ENCODE measurements at regions not wholly inside any gene's neighbourhood (a gene's known extent, or its start where the extent isn't known, plus 50 kb on each side); places are given as distances from the start of the nearest gene placed in this dataset.
"Not testable (repeated sequence)": the region's sequence is repeated elsewhere in the genome, so short reads cannot be mapped to it uniquely, and the experiment has no call there.

DNA sequence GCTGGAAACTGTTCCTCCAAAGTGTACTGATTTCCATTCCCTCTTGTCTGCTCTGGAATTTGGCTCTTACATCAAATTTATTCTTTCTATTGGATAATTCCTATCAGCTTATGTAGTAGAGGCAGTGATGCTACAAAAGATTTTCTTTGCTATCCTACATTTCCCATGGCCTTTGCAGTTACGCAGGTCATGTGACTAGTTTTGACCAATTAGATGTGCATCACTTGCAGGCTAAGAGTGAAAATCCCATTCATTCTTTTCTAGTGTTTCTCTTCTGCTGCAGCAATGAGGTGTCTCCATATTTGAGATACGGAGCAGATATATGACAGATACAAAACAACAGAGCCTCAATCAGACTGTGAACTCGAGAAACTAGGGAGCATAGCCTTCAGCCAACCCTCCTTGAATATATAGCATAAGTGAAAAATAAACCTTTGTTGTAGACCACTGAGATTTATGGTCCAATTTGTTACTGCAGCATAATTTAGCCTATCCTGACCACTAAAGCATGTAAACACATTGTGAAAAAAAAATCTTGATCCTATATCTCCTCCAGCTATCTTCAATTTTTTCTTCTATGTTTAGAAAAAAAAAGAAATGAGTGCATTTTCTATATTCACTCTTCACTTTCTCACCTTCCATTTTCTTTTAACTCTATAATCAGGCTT, 102.0 kb downstream of the HNMT start:
- no peak for DNase-seq

DNA sequence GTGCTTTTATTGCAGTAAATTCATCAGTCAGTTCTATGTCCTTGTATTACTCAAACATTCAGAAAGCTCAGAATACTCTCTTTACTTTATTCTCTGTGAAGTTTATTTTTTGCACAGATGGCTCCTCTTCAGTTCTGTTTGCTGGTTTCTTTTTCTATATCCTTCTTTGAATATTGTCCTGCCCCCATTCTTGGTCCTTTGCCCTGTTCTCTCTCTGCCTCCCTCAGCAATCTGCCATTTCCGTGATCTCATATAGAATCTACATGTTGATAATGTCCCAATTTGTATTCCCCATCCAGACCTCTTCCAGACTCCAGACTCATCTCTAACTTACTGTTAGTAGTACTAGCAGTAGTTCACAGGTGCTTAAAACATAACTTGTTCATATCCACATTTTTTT, 102.6 kb downstream of the HNMT start:
- no peak for DNase-seq

DNA sequence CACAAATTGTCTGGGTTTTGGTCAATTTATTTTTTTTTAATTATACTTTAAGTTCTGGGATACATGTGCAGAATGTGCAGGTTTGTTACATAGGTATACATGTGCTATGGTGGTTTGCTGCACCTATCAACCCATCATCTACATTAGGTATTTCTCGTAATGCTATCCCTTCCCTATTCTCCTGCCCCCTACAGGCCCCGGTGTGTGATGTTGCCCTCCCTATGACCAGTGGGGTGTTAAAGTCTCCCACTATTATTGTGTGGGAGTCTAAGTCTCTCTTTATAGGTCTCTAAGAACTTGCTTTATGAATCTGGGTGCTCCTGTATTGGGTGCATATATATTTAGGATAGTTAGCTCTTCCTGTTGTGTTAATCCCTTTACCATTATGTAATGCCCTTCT, 104.4 kb downstream of the HNMT start:
- not testable (repeated sequence) for DNase-seq

DNA sequence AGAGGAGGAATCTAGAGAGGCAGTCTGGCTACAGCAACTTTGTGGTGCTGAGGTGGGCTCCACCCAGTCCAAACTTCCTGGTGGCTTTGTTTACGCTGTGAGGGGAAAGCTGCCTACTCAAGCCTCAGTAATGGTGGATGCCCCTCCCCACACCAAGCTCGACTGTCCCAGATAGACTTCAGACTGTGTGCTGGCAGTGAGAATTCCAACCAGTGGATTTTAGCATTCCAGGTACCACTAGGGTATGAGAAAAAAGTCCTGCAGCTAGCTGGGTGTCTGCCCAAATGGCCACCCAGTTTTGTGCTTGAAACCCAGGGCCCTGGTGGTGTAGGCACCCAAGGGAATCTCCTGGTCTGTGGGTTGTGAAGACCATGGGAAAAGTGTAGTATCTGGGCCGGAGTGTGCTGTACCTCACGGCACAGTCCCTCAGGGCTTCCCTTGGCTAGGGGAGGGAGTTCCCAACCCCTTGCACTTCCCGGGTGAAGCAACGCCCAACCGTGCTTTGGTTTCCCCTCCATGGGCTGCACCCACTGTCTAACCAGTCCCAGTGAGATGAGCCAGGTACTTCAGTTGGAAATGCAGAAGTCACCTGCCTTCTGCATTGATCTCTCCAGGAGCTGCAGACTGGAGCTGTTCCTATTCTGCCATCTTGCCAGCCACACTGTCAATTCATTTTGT, 106.9 kb downstream of the HNMT start:
- DNase-seq: not testable (repeated sequence)

DNA sequence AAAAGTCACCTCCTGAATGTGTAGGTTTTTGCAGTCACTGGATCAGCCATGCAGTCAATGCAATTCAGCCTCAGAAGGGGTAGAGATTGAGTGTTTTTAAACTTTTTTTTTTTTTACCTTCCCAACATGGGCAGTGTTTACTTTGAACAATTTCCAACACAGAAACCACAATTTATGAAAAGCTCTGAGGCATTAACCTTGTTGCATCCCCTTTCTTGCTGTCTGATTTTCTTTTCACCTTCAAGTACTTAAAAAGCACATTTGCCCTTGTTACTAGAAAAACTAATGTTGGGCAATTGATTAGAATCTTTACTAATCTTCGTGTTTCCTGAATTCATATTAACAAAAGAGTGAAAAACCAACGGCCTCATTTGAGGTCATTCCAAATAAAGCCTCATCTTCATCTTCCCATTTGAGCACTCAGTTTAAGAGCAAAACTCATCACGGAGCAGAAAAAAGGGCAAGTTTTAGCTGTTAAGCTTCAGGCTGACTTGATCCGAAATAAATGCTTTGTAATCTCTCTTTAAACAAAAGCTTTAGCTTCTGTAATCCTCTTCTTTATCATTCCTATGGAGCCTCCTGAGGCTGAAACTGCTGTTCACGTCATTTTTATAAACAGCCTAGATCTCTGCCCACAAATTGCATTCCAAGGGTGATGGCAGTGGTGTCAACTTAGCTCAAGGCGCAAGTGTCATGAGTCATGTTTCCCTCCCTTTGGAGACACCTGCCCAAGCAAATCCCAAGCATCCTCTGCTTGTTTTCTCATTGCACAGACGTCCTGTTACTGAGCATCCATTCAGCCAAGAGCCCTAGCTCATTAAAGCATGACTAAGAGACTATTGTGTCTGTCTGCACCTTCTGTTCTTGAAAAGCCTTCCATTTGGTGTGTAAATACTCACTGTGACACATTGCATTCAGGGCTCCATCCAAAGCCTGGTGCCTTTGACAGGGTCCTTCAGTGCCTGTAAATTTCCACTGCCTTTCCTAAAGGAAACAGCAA, 107.7 kb downstream of the HNMT start:
- DNase-seq: no peak

DNA sequence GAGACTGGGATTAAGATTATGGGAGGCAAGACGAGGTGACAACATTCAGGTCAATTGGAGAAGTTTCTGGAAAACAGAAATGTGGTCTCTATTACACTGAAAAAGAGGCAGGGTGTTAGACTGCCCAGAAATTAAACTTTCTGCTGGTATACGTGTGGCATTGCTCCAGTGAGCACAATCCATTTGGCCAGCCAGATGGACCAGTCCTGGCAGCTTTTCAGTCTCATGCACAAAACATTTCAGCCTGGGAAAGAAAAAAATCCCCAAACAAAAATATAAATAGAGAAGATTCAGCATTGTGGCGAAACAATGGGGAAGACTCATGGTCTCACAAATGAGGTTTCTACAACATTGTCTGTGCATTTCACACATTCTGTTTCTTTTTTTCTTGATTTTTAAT, 113.9 kb downstream of the HNMT start:
- no peak for DNase-seq

DNA sequence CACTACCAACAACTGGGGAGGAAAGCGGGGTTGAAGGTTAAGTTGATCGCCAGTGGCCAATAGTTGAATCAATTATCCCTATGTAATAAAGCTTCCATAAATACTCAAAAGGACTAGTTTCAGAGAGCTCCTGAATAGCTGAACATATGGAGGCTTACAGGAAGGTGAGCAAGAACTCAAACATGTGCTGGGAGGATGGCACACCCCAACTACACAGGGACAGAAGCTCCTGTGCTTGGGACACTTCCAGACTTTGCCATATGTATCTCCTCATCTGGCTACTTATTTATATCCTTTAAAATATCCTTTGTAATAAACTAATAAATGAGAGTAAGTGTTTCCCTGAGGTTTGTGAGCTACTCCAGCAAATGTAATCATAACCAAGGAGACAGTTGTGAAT, 115.7 kb downstream of the HNMT start:
- DNase-seq: no peak

DNA sequence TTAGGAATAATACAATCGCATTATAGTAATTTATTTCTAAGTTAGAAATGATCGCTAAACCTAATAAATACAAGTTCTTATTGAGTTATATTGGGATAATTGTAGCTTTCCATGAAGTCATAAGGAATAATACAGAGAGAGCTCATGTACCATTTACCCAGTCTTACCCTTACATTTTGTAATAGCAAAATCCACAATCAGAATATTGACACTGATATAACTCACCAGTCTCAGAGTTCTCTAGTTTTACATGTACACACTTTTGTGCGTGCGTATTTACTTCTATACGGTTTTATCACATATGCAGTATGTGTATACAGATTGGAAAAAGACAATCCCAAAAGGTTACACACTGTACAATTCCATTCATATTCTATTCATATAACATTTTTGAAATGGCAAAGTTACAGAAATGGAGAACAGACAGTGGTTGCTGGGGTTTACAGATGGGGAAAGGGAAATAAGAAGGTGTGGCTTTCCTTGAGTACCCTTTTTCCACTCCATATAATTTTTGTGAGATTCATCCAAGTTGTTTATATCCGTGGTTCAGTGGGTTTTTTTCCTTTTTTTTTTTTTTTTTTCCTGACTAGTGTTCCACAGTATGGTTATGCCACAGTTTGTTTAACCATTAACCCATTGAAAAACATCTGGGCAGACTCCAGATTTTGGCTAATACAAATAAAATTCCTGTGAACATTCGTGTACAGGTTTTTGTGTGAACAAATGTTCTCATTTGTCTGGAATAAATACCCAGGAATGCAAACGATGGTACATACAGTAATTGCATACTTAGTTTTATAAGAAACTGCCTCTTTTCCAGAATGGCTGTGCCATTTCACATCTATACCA, 117.2 kb downstream of the HNMT start:
- DNase-seq: no peak

DNA sequence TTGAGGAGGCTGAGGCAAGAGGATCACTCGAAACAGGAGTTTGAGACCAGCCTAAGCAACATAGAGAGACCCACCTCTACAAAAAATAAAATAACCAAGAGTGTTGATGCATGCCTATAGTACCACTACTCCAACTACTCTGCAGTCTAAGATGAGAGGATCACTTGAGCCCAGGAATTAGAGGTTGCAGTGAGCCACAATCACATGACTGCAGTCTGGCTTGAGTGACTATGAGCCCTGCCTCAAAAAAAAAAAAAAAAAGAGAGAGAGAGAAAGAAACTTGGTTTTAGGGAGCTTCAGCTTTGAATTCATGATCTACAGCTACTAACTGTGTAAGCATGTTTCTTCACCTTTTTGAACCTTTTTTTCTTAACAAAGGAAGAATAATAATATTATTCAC, 119.9 kb downstream of the HNMT start:
- no peak for DNase-seq

DNA sequence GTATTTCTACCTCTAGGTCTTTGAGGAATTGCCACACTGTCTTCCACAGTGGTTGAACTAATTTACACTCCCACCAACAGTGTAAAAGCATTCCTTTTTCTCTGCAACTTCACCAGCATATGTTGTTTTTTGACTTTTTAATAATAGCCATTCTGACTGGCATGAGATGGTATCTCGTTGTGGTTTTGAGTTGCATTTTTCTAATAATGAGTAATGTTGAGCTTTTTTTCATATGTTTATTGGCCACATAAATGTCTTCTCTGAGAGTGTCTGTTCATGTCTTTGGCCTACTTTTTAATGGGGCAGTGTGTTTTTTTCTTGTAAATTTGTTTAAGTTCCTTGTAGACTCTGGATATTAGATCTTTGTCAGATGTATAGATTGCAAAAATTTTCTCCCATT, 121.2 kb downstream of the HNMT start:
- not testable (repeated sequence) for DNase-seq

DNA sequence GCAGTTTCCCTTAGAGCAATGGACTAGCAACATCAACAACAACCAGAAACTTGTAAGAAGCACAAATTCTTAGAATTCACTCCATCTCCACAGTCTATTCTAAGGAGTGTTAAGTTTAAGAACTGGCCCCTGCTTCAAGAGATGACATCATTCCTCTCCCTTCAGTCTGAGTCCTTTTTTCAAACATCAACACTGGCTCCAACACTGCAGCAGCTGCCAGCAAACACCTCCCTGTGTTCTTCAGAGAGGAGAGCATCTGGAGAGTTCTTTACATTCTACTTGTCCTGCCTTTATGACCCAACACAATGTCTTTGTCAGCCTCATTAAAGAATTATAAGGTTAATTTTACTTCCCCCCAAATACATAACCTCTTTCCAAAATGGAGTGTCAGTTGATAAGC, 122.3 kb downstream of the HNMT start:
- DNase-seq: no peak

DNA sequence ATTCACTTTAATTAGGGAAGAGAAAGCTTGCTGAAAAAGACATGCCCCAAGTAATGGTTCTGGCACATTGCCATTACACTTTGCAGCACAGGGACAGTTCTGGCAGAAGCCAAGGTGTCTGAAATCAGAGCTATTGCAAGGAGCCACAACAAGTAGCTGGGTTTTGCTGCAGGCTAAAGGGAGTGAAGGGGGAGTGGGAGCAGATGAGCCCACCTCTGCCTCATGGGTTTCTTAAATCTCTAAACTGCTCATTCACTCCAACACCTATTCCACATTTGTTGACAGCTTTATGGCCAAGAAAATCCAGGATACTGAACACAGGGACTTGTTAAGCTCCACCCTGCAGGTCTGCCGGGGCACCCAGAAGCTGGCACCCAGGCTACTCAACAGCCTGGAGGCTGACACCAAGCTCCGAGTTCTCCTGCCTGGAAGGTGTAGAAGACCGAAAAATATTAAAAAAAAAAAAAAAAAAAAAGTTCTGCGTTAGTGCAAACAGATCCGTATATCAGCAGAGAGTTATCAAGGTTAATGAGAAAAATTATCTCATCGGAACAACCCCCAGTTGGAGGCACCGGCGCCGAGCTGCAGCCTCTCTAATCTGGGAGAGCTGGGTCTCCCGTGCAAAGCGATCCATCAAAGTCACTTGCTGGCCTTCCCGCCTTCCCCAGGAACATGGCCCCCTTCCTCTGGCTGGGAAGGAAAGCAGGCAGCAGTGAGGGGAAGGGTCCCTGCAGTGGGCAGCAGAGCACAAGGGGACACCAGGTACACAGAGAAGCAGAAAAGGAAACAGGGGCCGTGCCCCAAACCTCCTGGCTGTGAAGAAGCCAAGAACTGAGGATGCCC, 123.7 kb downstream of the HNMT start:
- DNase-seq: no peak

DNA sequence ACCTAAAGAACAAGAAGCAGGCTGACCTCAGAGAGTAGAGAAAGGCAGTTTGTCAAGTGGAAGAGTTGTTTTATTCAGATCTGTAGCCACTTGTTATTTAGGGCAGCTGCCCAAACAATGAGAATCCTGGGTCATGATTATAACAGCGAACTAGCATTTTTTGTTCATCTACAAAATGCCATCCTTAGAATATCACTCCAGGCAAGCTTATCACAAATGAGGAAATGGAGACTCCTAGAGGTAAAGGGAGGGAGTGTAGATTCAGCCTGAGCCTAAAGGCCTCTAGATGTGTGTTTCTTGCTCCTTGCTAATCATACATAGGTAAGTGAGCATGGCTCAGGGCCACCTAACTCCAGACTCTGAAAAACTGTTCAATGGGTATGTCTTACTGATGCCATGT, 126.1 kb downstream of the HNMT start:
- DNase-seq: no peak

DNA sequence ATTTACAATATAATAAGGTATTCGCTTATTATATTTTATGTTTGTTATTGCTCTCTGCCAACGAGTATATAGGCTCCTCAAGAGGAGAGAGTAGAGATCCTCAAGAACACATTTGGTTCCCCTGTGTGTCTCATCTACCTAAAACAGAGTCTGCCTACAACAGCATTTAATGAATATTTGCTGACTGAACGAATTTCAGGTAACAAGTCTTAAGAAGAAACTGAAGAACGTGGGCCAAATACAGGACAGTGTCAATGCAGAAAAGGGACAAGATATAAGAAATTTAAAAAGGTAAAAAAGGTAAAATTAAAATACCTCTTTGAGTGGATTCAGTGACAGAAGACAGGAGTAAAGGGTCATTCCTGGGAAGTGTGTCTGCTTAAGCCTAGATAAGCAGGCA, 129.2 kb downstream of the HNMT start:
- DNase-seq: no peak

DNA sequence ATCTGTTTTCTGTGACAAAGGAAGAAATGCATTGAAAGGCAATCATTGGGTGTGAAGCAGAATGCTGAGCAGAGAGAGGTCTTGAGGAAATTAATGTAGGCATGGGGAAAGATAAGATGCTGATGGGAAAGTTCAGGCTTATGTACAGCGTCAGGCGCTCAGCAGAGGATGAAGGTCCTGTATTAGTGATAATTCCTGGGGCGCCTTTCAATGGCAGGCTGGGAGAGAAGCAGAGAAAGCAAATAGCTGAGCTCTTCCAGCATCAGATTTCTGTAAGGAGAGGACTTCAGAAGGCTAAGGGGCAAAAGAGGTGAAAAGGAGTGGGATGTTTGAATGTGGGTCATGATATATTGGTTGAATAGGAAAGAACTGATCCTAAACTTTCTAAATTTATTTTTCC, 129.8 kb downstream of the HNMT start:
- no peak for DNase-seq

DNA sequence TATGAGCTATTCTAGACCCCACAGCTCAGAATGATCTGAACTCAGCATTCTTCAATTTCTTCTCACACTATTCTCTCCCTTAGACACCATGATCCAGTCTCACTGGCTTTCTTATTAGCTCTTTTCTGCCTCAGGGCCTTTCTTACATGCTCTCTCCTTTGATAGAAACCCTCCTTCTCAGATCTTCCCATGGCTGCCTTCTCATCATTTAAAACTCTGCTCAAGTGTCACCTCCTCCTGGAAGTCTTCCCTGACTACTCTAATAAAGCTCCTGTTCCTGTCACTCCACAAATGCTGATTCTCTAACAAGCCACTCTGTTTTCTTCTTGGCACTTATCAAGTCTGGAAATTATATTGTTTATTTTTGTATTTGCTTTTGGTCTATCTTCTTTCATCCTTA, 131.1 kb downstream of the HNMT start:
- no peak for DNase-seq

DNA sequence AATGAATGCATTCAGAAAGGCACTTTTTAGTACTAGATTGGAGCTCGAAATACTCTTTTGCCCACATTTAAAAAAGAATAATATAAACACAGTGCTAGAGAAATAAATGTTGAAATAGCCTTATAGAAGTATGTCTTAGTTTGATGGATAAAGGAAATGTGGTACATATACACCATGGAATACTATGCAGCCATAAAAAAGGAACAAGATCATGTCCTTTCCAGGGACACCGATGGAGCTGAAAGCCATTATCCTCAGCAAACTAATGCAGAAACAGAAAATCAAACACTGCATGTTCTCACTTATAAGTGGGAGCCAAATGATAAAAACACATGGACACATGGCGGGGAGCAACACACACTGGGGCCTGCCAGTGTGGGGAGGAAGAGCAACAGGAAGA, 135.0 kb downstream of the HNMT start:
- DNase-seq: not testable (repeated sequence)

DNA sequence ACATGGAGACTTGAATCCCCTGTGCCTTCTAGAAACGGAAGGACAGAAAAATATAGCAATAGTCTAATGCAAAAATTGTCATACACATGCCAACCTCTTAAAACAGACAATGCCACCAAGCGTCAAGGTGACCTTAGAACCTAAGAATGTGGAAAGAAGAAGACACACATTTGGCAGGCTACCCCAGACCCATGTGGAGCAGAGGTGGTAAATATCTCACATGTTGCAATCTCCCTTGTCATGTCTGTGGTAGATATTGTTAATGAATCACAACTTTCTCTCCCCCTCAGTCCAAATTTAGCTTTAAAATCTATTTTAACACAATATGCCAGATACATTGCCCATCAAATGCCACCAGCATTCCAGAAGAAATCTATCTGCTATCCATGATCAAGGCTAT, 137.4 kb downstream of the HNMT start:
- no peak for DNase-seq

DNA sequence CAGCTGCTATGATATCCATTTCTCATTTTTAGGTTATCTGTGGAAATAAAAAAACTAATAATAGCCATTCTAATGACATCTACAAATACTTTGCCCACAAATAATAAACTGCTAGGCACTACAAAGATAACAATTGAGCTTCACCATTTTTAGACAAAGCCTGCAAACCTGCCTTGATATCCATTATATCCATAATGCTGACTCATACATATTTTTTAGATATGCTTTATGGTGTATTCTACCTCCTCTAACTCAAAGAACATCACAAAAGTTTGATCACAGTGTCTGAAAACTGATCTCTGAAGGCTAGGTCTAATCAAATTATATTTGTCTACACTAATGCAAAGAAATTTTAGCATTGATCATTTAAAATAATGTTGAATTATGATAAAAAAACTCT, 138.4 kb downstream of the HNMT start:
- DNase-seq: no peak

DNA sequence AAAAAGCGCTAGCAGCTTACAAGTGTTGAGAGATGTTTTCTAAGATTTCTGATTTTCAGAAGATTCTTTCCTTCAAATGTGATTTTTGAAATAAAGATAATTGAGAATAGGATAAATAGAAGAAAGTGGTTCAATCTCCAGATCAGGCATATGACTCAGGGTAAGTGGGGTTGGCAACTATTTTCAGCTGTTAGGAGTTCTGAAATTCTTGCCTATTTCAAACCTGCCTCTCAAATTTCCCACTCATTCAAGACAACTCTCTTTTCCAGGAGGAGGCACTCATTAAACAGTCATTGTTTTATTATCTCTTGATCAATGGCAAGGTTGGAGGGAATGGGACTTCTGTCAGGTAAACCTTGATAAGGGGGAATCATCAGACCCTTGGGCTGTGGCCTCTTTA, 138.9 kb downstream of the HNMT start:
- no peak for DNase-seq

DNA sequence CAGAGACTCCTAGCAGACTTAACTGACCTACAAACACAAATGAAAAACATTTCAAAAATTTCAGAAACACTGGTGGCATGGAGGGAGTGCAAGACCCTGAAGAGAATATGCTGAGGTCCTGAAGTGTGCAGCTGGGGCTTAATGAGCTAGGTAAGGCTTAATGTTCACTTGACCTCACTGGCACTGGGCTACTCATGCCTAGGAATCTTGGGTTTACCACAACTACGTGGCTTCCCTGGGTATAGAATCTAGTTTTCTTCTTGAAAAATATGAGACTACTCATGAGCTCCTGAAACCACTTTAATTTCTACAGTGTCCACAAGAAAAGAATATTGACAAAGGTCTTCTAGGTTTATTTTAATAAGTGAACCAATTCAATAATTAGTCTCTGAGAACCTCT, 139.8 kb downstream of the HNMT start:
- DNase-seq: no peak

DNA sequence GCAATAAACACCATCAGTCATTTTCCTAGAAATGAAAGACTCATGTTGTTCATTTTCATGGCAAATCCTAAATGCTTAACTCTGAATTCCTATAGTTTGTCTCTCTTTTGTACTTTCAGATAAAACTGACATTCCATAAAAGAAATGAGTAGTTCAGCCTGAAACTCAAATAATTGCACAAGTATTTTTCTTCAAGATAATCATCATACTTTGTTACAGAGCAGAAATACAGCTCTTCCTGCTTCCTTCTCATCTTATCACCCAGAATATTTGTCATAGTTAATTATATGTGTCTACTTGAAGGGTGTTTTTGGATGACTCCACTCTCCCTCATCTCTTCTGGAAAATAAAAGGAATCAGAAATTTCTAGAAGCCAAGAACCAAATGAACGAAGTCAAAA, 141.1 kb downstream of the HNMT start:
- no peak for DNase-seq

Data from amniotic stem cell (primary cell).